Upper lobe of left lung (tissue), 6 donors: ENCODE measurements at regions not wholly inside any gene's neighbourhood (a gene's known extent, or its start where the extent isn't known, plus 50 kb on each side); places are given as distances from the start of the nearest gene placed in this dataset.

Source experiments
- ATAC-seq, 2 donors: fragments of 200-7000 bp; cut with Tn5 transposase; one replicate each; pipeline ENCODE4 v1.9.1; 2022; ENCODE audit warnings: mild to moderate bottlenecking in 2 of 2, moderate library complexity in 2 of 2; ENCODE audit not compliant: low FRiP score in 2 of 2
- DNase-seq, 2 donors: peaks; one replicate each; pipeline ENCODE4 v3.0.0-alpha.2; 2019 to 2020
- H3K27ac ChIP-seq, 4 donors: fragments of 200-600 bp; sonication (generic); one replicate each; pipeline ENCODE4 v1.5.1; 2016 to 2019
- H3K27me3 ChIP-seq, 4 donors: fragments of 200-600 bp; sonication (generic); one replicate each; pipeline ENCODE4 v1.5.1; 2017 to 2019
- H3K36me3 ChIP-seq, 4 donors: fragments of 200-600 bp; sonication (generic); one replicate each; pipeline ENCODE4 v1.5.1; 2016 to 2019
- H3K4me1 ChIP-seq, 4 donors: fragments of 200-600 bp; sonication (generic); one replicate each; pipeline ENCODE4 v1.5.1; 2018 to 2019
- H3K4me3 ChIP-seq, 4 donors: fragments of 200-600 bp; sonication (generic); one replicate each; pipeline ENCODE4 v1.5.1; 2017 to 2019; ENCODE audit warnings: mild to moderate bottlenecking in 2 of 4, moderate library complexity in 1 of 4
- H3K9me3 ChIP-seq, 4 donors: fragments of 200-600 bp; sonication (generic); one replicate each; pipeline ENCODE4 v1.5.1; 2018 to 2019
- CTCF ChIP-seq, 6 experiments: fragments of 450-650 bp in 4 of 6; fragments of 200-600 bp in 2 of 6; sonication (generic) in 2 of 6; IDR thresholded peaks; one replicate each; pipeline ENCODE4 v1.5.1; 2016 to 2019; ENCODE audit warnings: antibody characterized with exemption in 6 of 6
- EP300 ChIP-seq, 4 donors: sonication (generic); formaldehyde crosslinking; IDR thresholded peaks; one replicate each; pipeline ENCODE4 v1.5.1; 2017; ENCODE audit warnings: antibody characterized with exemption in 4 of 4, control low read depth in 2 of 4
- POLR2A ChIP-seq, 4 donors: fragments of 450-650 bp; IDR thresholded peaks; one replicate each; pipeline ENCODE4 v1.5.1; 2016 to 2017; ENCODE audit warnings: antibody characterized with exemption in 4 of 4, mild to moderate bottlenecking in 2 of 4
- POLR2AphosphoS5 ChIP-seq, 2 donors: sonication (generic); formaldehyde crosslinking; IDR thresholded peaks; one replicate each; pipeline ENCODE4 v1.5.1; 2017; ENCODE audit warnings: antibody characterized with exemption in 2 of 2
- WGBS, 2 donors: methylation state at CpG; one replicate each; pipeline ENCODE4 v1.1.5; 2017 to 2018; 5-methylcytosine and 5-hydroxymethylcytosine counted together
- donor health status: DM: no; HTN: no; CAD: no; lungs with moderate emphysema.
- donor health status: DM: no; HTN: yes; CAD: no; lungs with severe emphysema.

DNA sequence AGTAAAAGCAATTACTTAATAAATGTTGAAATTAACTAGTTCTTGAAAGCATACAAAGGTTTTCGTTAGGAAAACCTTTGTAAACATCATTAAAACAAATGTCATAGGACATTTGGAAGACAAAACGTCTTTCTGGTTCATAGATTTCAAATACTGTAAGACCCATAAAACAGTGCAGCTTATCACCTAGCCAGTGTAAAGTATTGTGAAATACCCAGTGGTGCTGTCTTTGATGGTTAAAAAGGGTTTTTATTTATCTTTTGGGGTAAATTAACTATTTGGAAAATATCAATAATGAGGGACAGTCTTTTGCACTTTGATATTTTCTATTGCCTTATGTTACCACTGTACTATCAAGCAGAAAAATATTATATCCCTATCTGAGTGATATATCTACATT, 120.0 kb upstream of the FAM98A start:
- WGBS, 2 donors: 24 to 62% methylated on average over 2 of the region's 2 CpGs
- H3K9me3 ChIP-seq: no peaks in the 10 kb centered on the region
- no peak overlapping the region for H3K4me3 ChIP-seq
- H3K36me3 ChIP-seq: no peaks in the 10 kb centered on the region
- H3K27ac ChIP-seq: no peak overlapping the region
- ATAC-seq (no peak), DNase-seq (no peak)
- H3K4me1 ChIP-seq: no peaks in the 10 kb centered on the region
- no peaks in the 10 kb centered on the region for H3K27me3 ChIP-seq
- no peak for TF ChIP-seq POLR2AphosphoS5 (IDR thresholded peaks at IDR 0.05)
- TF ChIP-seq CTCF (IDR thresholded peaks at IDR 0.05): no peak
- no peak for TF ChIP-seq POLR2A (IDR thresholded peaks at IDR 0.05)
- no peak for TF ChIP-seq EP300 (IDR thresholded peaks at IDR 0.05)

DNA sequence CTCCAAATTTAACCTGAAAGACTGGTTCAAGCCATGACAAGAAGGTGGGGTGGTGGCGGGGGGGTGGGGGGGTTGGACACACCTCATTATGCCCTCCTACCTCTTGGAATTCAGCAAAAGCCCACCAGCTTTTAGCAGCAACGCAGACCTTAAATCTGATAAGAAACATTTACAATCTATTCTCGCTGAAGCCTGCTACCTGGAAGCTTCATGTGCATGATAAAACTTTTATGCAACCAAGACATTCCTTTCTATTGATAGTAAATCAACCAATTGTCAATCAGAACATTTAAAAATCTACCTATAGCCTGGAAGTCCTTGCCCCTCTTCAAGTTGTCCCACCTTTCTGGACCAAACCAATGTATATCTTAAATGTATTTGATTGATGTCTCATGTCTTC, 113.6 kb upstream of the FAM98A start:
- no peaks in the 10 kb centered on the region for H3K27me3 ChIP-seq
- TF ChIP-seq POLR2AphosphoS5 (IDR thresholded peaks at IDR 0.05): no peak
- no peak for TF ChIP-seq POLR2A (IDR thresholded peaks at IDR 0.05)
- no peak for TF ChIP-seq EP300 (IDR thresholded peaks at IDR 0.05)
- no peak for TF ChIP-seq CTCF (IDR thresholded peaks at IDR 0.05)
- H3K9me3 ChIP-seq: no peaks in the 10 kb centered on the region
- WGBS, 2 donors: 50 to 94% methylated on average over 2 to 3 of the region's 3 CpGs
- H3K36me3 ChIP-seq: no peaks in the 10 kb centered on the region
- no peak overlapping the region for H3K4me3 ChIP-seq
- ATAC-seq: no peak
- H3K27ac ChIP-seq: no peak overlapping the region
- H3K4me1 ChIP-seq: no peaks in the 10 kb centered on the region
- DNase-seq: no peak

GRCh38 chr2:33709951-33710350, 110.9 kb upstream of the FAM98A start:
- Histone ChIP-seq H3K36me3 (no peaks in the 10 kb centered on the region), H3K9me3 (no peaks in the 10 kb centered on the region), H3K4me1 (no peaks in the 10 kb centered on the region), H3K4me3 (no peak overlapping the region), H3K27ac (no peak overlapping the region), H3K27me3 (no peaks in the 10 kb centered on the region)
- TF ChIP-seq CTCF (IDR thresholded peaks at IDR 0.05) (no peak), POLR2A (IDR thresholded peaks at IDR 0.05) (no peak), POLR2AphosphoS5 (IDR thresholded peaks at IDR 0.05) (no peak), EP300 (IDR thresholded peaks at IDR 0.05) (no peak)
- no peak for ATAC-seq
- 59 to 75% methylated on average over 3 of the region's 3 CpGs for WGBS, 2 donors
- DNase-seq: no peak

- DNase-seq (no peak), ATAC-seq (no peak)
- 53 to 89% methylated on average over 2 of the region's 2 CpGs for WGBS, 2 donors
- no peaks in the 10 kb centered on the region for H3K9me3 ChIP-seq
- TF ChIP-seq EP300 (IDR thresholded peaks at IDR 0.05) (no peak), CTCF (IDR thresholded peaks at IDR 0.05) (no peak), POLR2A (IDR thresholded peaks at IDR 0.05) (no peak)
- H3K4me3 ChIP-seq: no peak overlapping the region
- no peaks in the 10 kb centered on the region for H3K27me3 ChIP-seq
- no peaks in the 10 kb centered on the region for H3K36me3 ChIP-seq
- H3K4me1 ChIP-seq: peaks cover 0 to 4% (median 0%) of the 10 kb centered on the region in 4 donors
- H3K27ac ChIP-seq: no peak overlapping the region
These were observed 108.2 kb upstream of the FAM98A start for GRCh38 chr2:33707312-33707711.

- TF ChIP-seq EP300 (IDR thresholded peaks at IDR 0.05) (no peak), CTCF (IDR thresholded peaks at IDR 0.05) (no peak), POLR2AphosphoS5 (IDR thresholded peaks at IDR 0.05) (no peak), POLR2A (IDR thresholded peaks at IDR 0.05) (no peak)
- H3K27ac ChIP-seq: no peak overlapping the region
- H3K4me1 ChIP-seq: peaks cover 0 to 4% (median 0%) of the 10 kb centered on the region in 4 donors
- H3K36me3 ChIP-seq: no peaks in the 10 kb centered on the region
- no peak for ATAC-seq
- H3K4me3 ChIP-seq: no peak overlapping the region
- no peak for DNase-seq
- 58 to 72% methylated on average over 8 of the region's 8 CpGs for WGBS, 2 donors
- H3K9me3 ChIP-seq: no peaks in the 10 kb centered on the region
- no peaks in the 10 kb centered on the region for H3K27me3 ChIP-seq
These were observed 107.3 kb upstream of the FAM98A start for GRCh38 chr2:33706410-33706809.
